ENCODE measurements at regions not wholly inside any gene's neighbourhood (a gene's known extent, or its start where the extent isn't known, plus 50 kb on each side); places are given as distances from the start of the nearest gene placed in this dataset.

GRCh38 chr13:31046711-31047279, 114.3 kb downstream of the TEX26 start:
- intact Hi-C loops (cut with DNase I; ENCODE audit: low total_unique reads), result no loop called here
- no peaks in the 10 kb centered on the region for H3K36me3 ChIP-seq (ENCODE audit: low read depth, missing control alignments)
- peaks cover 41% of the 10 kb centered on the region for H3K4me1 ChIP-seq
- WGBS, 2 donors, result 40 to 57% methylated on average over 16 of the region's 16 CpGs
- no peaks in the 10 kb centered on the region for H3K27me3 ChIP-seq
- H3K9me3 ChIP-seq, result no peaks in the 10 kb centered on the region
- no peak overlapping the region for H3K4me3 ChIP-seq
- DNase-seq, result peak; percentile 52
- TF ChIP-seq POLR2A (IDR thresholded peaks at IDR 0.05) (no peak), CTCF (IDR thresholded peaks at IDR 0.05) (no peak)
- H3K27ac ChIP-seq, result no peak overlapping the region

DNA sequence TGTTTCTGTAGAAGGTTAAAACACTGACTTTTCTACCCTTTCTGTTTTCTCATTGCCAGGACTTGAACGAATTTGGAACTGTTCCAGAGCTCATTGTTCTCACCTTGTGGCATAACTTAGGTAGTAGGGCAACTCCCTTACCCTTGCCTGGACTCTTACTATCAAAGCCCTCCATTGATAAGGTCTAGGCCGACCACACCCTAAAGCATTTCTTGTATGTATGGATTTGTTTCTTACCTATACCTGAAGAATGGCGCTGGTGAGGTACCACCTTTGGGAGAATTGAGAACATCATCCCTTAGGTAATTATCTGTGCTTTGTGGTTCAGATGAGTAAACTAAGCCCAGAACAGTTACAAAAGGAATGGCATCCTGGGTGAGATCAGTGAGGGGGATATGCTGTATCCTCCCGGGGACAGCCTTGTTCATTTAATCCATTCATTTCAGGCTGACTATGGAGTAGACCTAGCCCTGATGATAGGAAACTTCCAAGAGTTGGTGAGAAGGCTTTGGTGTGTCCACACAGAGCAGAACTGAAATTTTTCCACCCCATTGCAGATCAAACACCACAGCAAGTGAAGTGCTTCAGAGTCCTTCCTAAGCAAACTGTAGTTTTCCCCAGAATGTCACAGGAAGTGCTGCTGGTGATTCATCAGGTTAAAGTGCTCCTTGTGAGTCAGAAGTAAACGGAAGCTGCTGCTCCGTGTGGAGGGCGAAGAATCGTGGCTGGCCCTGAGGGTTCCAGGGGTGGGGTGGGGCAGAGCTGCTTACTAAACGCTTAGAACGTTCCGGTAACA, 113.0 kb downstream of the TEX26 start:
- Histone ChIP-seq H3K4me1 (peaks cover 41% of the 10 kb centered on the region), H3K4me3 (no peak overlapping the region), H3K27me3 (no peaks in the 10 kb centered on the region), H3K27ac (peak overlapping the region in 1 of 2 donors; percentile 32), H3K36me3 (ENCODE audit: low read depth, missing control alignments) (no peaks in the 10 kb centered on the region), H3K9me3 (no peaks in the 10 kb centered on the region)
- intact Hi-C loops (cut with DNase I; ENCODE audit: low total_unique reads), result no loop called here
- DNase-seq, result peak; percentile 18
- TF ChIP-seq CTCF (IDR thresholded peaks at IDR 0.05) (no peak), POLR2A (IDR thresholded peaks at IDR 0.05) (no peak)
- 55 to 62% methylated on average over 11 of the region's 11 CpGs for WGBS, 2 donors

GRCh38 chr13:31044364-31045285, 112.2 kb downstream of the TEX26 start:
- Histone ChIP-seq H3K4me1 (peaks cover 35% of the 10 kb centered on the region), H3K4me3 (peak overlapping the region in 1 of 2 donors; percentile 31), H3K36me3 (ENCODE audit: low read depth, missing control alignments) (no peaks in the 10 kb centered on the region), H3K27me3 (no peaks in the 10 kb centered on the region), H3K27ac (no peak overlapping the region), H3K9me3 (no peaks in the 10 kb centered on the region)
- 24 to 26% methylated on average over 18 of the region's 18 CpGs for WGBS, 2 donors
- intact Hi-C loops (cut with DNase I; ENCODE audit: low total_unique reads), result no loop called here
- TF ChIP-seq CTCF (IDR thresholded peaks at IDR 0.05) (peak; percentile 82 to 96 (median 93)), POLR2A (IDR thresholded peaks at IDR 0.05) (no peak)
- DNase-seq, result peak; percentile 89

DNA sequence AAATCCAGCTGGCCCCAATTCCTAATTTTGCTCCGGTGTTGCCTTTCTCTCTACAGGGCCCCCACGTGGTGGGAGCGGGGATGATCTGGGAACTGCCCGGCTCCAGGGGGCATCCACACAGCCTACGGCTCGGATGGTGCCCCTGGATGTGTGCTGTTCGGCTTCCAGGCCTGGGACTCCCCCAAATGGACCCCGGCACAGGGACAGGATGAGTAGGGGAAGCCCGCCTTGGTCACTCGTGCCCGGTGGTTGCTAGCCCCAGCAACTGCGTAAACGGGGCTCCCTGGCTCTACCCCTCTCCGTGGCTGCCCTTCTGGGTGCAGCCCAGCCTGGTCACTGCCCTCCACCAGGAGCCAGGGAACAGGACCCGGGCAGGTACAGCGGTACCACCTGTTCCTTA, 111.5 kb downstream of the TEX26 start:
- intact Hi-C loops (cut with DNase I; ENCODE audit: low total_unique reads), result no loop called here
- Histone ChIP-seq H3K27me3 (no peaks in the 10 kb centered on the region), H3K4me3 (peak overlapping the region in 1 of 2 donors; percentile 31), H3K4me1 (peaks cover 32% of the 10 kb centered on the region), H3K36me3 (ENCODE audit: low read depth, missing control alignments) (no peaks in the 10 kb centered on the region), H3K9me3 (no peaks in the 10 kb centered on the region), H3K27ac (no peak overlapping the region)
- peak; percentile 18 for DNase-seq
- TF ChIP-seq CTCF (IDR thresholded peaks at IDR 0.05), result peak in 1 of 3 experiments; percentile 17
- TF ChIP-seq POLR2A (IDR thresholded peaks at IDR 0.05), result no peak
- WGBS, 2 donors, result 24 to 38% methylated on average over 16 of the region's 16 CpGs

Data from testis (tissue), 2 donors.